Left ventricle myocardium inferior (tissue), 1 donor: ENCODE measurements at regions not wholly inside any gene's neighbourhood (a gene's known extent, or its start where the extent isn't known, plus 50 kb on each side); places are given as distances from the start of the nearest gene placed in this dataset. TPM values are rescaled to one million over a fixed set of nuclear protein-coding genes. Genes with fewer than 3 reads are reported as not detected.

Experiments
- DNase-seq: peaks from one replicate; pipeline ENCODE4 v3.0.0-alpha.2; 2020
- H3K27ac ChIP-seq: fragments of 200-600 bp; replicated peaks from 2 replicates; pipeline ENCODE4 v1.8.0; 2021
- H3K27me3 ChIP-seq: fragments of 200-600 bp; 2 replicates; pipeline ENCODE4 v1.8.0; 2021; ENCODE audit warnings: low read depth
- H3K36me3 ChIP-seq: fragments of 200-600 bp; 2 replicates; pipeline ENCODE4 v1.8.0; 2021
- H3K4me1 ChIP-seq: fragments of 200-600 bp; 2 replicates; pipeline ENCODE4 v1.8.0; 2021
- H3K4me3 ChIP-seq: fragments of 200-600 bp; 2 replicates; pipeline ENCODE4 v1.8.0; 2021; ENCODE audit warnings: mild to moderate bottlenecking, moderate library complexity
- H3K9me3 ChIP-seq: fragments of 200-600 bp; replicated peaks from 2 replicates; pipeline ENCODE4 v1.8.0; 2021
- CTCF ChIP-seq: fragments of 200-600 bp; IDR thresholded peaks from 2 replicates; pipeline ENCODE4 v1.8.0; 2021; ENCODE audit warnings: antibody characterized with exemption, mild to moderate bottlenecking, borderline replicate concordance
- intact Hi-C: fragments of 100-400 bp; cut with micrococcal nuclease; formaldehyde crosslinking; loops from one replicate; pipeline ENCODE4 v1.11.0; 2022
- microRNA-seq: library from miRNA; unstranded; fragments of <30 nt; microRNA quantifications from one replicate; pipeline ENCODE4 v1.2.0, GENCODE V29; 2020
- donor health status: DM: no; HTN: yes; CAD: no; lungs with severe emphysema.

DNA sequence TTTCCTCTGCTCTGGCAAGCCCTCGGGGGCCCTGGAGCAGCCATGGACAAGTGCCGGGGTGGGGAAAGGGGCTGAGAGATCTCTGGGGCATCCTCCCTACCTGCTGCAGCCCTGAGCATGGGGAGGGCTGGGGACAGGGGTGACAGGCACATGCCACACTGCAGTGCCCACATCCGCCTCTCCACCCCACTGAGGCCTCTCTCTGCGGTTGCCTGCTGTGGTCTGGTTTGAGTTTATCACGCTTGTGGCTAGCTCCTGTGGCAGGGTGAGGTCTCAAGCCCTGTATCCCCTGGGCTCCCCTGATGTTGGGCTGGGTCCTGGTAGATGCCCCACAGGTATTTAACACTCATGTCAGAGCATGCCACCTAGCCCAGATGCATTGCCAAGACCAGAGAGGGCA, 52.9 kb upstream of the MLN start:
- intact Hi-C loops: no loop called here
- no peak overlapping the region for H3K27ac ChIP-seq
- peaks cover 98% of the 10 kb centered on the region for H3K27me3 ChIP-seq
- no peaks in the 10 kb centered on the region for H3K9me3 ChIP-seq
- no peak overlapping the region for H3K4me3 ChIP-seq
- H3K4me1 ChIP-seq: no peaks in the 10 kb centered on the region
- no peak for TF ChIP-seq CTCF
- no peaks in the 10 kb centered on the region for H3K36me3 ChIP-seq
- no peak for DNase-seq

- H3K4me1 ChIP-seq: peaks cover 2% of the 10 kb centered on the region
- no peak for DNase-seq
- no peak overlapping the region for H3K4me3 ChIP-seq
- intact Hi-C loops: no loop called here
- no peaks in the 10 kb centered on the region for H3K9me3 ChIP-seq
- H3K36me3 ChIP-seq: no peaks in the 10 kb centered on the region
- H3K27me3 ChIP-seq: peaks cover 98% of the 10 kb centered on the region
- TF ChIP-seq CTCF: no peak
- no peak overlapping the region for H3K27ac ChIP-seq
These were observed 52.3 kb upstream of the MLN start for GRCh38 chr6:33856031-33856590.

DNA sequence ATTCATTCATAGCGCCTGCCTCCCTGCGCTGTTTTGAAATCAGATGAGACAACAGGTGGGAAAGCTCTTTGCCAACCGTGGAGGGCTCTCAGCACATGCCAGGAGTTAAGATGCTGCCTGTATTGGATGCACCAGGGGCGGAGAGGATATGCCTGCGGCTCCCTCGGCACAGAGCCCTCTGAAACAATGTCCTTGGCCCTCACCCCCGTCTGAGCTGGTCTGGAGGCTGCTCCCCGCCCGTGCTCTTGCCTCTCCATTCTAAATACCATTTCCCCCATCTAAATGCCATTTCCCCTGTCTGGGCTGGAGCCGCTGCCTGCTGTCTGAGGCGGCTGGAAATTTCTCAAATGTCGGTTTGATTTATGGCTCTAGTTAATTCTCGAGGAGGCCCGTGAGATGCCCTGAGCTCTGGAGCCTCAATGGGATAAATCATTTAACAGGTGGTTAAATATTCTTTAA, 50.8 kb upstream of the MLN start:
- no peaks in the 10 kb centered on the region for H3K9me3 ChIP-seq
- intact Hi-C loops: no loop called here
- H3K36me3 ChIP-seq: no peaks in the 10 kb centered on the region
- peaks cover 98% of the 10 kb centered on the region for H3K27me3 ChIP-seq
- no peak overlapping the region for H3K27ac ChIP-seq
- no peak for TF ChIP-seq CTCF
- H3K4me1 ChIP-seq: peaks cover 9% of the 10 kb centered on the region
- no peak overlapping the region for H3K4me3 ChIP-seq
- DNase-seq: no peak

GRCh38 chr6:33853736-33854135, 49.9 kb upstream of the MLN start:
- no peak for DNase-seq
- Histone ChIP-seq H3K27me3 (peaks cover 98% of the 10 kb centered on the region), H3K9me3 (no peaks in the 10 kb centered on the region), H3K27ac (no peak overlapping the region), H3K4me1 (peaks cover 9% of the 10 kb centered on the region), H3K4me3 (no peak overlapping the region), H3K36me3 (no peaks in the 10 kb centered on the region)
- intact Hi-C loops: no loop called here
- no peak for TF ChIP-seq CTCF

Small RNA genes in the stretch of these regions (microRNA-seq; reads per million reads assigned to microRNA genes)
- gene MIR7159: not detected
